Osteocyte (in vitro differentiated cells): ENCODE measurements at regions not wholly inside any gene's neighbourhood (a gene's known extent, or its start where the extent isn't known, plus 50 kb on each side); places are given as distances from the start of the nearest gene placed in this dataset.

ENCODE experiments used
- DNase-seq: peaks from one replicate; pipeline ENCODE4 v3.0.0; 2021; ENCODE audit warnings: mixed read lengths; ENCODE audit not compliant: unreplicated experiment; ENCODE audit errors: extremely low spot score
- H3K27ac Mint-ChIP-seq: one replicate; pipeline ENCODE4 v1.8.0; 2021; ENCODE audit warnings: mild to moderate bottlenecking, mixed read lengths; ENCODE audit not compliant: unreplicated experiment
- H3K27me3 Mint-ChIP-seq: one replicate; pipeline ENCODE4 v1.8.0; 2021; ENCODE audit warnings: mixed read lengths; ENCODE audit not compliant: unreplicated experiment
- H3K36me3 Mint-ChIP-seq: one replicate; pipeline ENCODE4 v1.8.0; 2021; ENCODE audit warnings: mixed read lengths; ENCODE audit not compliant: unreplicated experiment
- H3K4me1 Mint-ChIP-seq: one replicate; pipeline ENCODE4 v1.8.0; 2021; ENCODE audit warnings: mixed read lengths; ENCODE audit not compliant: unreplicated experiment
- H3K4me3 Mint-ChIP-seq: one replicate; pipeline ENCODE4 v1.8.0; 2021; ENCODE audit warnings: mild to moderate bottlenecking, moderate library complexity, mixed read lengths; ENCODE audit not compliant: unreplicated experiment
- H3K9me3 Mint-ChIP-seq: one replicate; pipeline ENCODE4 v1.8.0; 2021; ENCODE audit warnings: mixed read lengths; ENCODE audit not compliant: unreplicated experiment
- CTCF ChIP-seq: fragments of 200-600 bp; sonication (generic); IDR thresholded peaks from 2 replicates; pipeline ENCODE4 v1.5.0; 2021; ENCODE audit warnings: antibody characterized with exemption, mild to moderate bottlenecking, moderate library complexity

- Mint-ChIP-seq H3K4me1 (no peaks in the 10 kb centered on the region), H3K4me3 (no peak overlapping the region), H3K27ac (no peak overlapping the region), H3K36me3 (no peaks in the 10 kb centered on the region), H3K27me3 (peaks cover 3% of the 10 kb centered on the region), H3K9me3 (peaks cover 13% of the 10 kb centered on the region)
- TF ChIP-seq CTCF, result no peak
- no peak for DNase-seq
These were observed 698.2 kb downstream of the REEP3 start for GRCh38 chr10:64219271-64220025.

GRCh38 chr10:64234489-64234888 is 713.3 kb downstream of the REEP3 start:
- TF ChIP-seq CTCF, result no peak
- Mint-ChIP-seq H3K27me3 (peaks cover 4% of the 10 kb centered on the region), H3K27ac (no peak overlapping the region), H3K4me3 (no peak overlapping the region), H3K4me1 (no peaks in the 10 kb centered on the region), H3K36me3 (no peaks in the 10 kb centered on the region), H3K9me3 (no peaks in the 10 kb centered on the region)
- no peak for DNase-seq

GRCh38 chr10:64257704-64258103 is 736.5 kb downstream of the REEP3 start:
- Mint-ChIP-seq H3K36me3 (no peaks in the 10 kb centered on the region), H3K27ac (no peak overlapping the region), H3K4me3 (no peak overlapping the region), H3K27me3 (no peaks in the 10 kb centered on the region), H3K4me1 (no peaks in the 10 kb centered on the region), H3K9me3 (no peaks in the 10 kb centered on the region)
- TF ChIP-seq CTCF, result no peak
- no peak for DNase-seq

- Mint-ChIP-seq H3K4me3 (no peak overlapping the region), H3K27me3 (no peaks in the 10 kb centered on the region), H3K36me3 (no peaks in the 10 kb centered on the region), H3K9me3 (no peaks in the 10 kb centered on the region), H3K27ac (no peak overlapping the region), H3K4me1 (no peaks in the 10 kb centered on the region)
- no peak for TF ChIP-seq CTCF
- no peak for DNase-seq
These were observed 739.9 kb downstream of the REEP3 start for GRCh38 chr10:64261092-64261491.

GRCh38 chr10:64261676-64262075 is 740.5 kb downstream of the REEP3 start:
- H3K36me3 Mint-ChIP-seq, result no peaks in the 10 kb centered on the region
- no peak overlapping the region for H3K27ac Mint-ChIP-seq
- no peaks in the 10 kb centered on the region for H3K9me3 Mint-ChIP-seq
- no peaks in the 10 kb centered on the region for H3K27me3 Mint-ChIP-seq
- no peak for DNase-seq
- TF ChIP-seq CTCF, result no peak
- no peaks in the 10 kb centered on the region for H3K4me1 Mint-ChIP-seq
- no peak overlapping the region for H3K4me3 Mint-ChIP-seq
